ENCODE measurements at regions not wholly inside any gene's neighbourhood (a gene's known extent, or its start where the extent isn't known, plus 50 kb on each side); places are given as distances from the start of the nearest gene placed in this dataset.
"Not testable (repeated sequence)": the region's sequence is repeated elsewhere in the genome, so short reads cannot be mapped to it uniquely, and the experiment has no call there.

DNA sequence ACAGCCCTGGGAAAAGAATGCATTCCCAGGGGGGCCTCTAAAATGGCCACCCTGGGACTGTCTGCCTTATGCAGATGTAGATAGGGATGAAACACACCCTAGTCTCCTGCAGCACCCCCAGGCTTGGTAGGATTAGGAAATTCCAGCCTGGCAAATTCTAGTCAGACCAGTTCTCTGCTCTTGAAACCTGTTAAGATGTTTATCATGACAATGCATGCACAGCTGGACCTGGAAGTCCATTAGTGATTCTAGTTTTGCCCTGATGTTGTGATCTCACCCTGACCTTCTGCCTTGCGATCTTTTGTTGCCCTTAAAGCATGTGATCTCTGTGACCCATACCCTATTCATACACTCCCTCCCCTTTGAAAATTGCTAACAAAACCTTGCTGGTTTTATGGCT, 337.7 kb downstream of the GUCY2F start:
- not testable (repeated sequence) for H3K9ac ChIP-seq (ENCODE audit: low read depth, low read length); H3K27me3 ChIP-seq (ENCODE audit: control insufficient read depth, insufficient read depth, low read length); H3K4me3 ChIP-seq (ENCODE audit: low read depth, low read length); H3K4me1 ChIP-seq (ENCODE audit: control insufficient read depth, insufficient read depth, low read length); H3K36me3 ChIP-seq (ENCODE audit: control insufficient read depth, insufficient read depth, low read length)
- peaks cover 13% of the 10 kb centered on the region for H3K9me3 ChIP-seq (ENCODE audit: control insufficient read depth, insufficient read depth, low read length)

DNA sequence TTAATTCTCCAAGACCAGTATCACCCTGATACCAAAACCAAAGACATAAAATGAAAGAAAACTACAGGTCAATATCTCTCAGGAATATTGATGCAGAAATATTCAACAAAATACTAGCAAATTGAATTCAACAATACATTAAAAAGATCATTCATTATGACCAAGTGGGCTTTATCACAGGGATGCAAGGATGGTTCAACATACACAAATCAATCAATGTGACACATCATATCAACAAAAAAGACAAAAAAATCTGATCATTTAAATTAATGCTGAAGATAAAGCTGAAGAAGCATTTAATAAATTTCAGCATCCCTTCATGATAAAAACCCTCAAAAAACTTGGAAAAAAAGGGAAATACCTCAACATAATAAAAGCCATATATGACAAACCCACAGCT, 341.4 kb downstream of the GUCY2F start:
- Histone ChIP-seq H3K9me3 (ENCODE audit: control insufficient read depth, insufficient read depth, low read length) (peaks cover 13% of the 10 kb centered on the region), H3K4me3 (ENCODE audit: low read depth, low read length) (no peak overlapping the region), H3K27me3 (ENCODE audit: control insufficient read depth, insufficient read depth, low read length) (no peaks in the 10 kb centered on the region), H3K4me1 (ENCODE audit: control insufficient read depth, insufficient read depth, low read length) (no peaks in the 10 kb centered on the region), H3K9ac (ENCODE audit: low read depth, low read length) (no peak overlapping the region), H3K36me3 (ENCODE audit: control insufficient read depth, insufficient read depth, low read length) (no peaks in the 10 kb centered on the region)

DNA sequence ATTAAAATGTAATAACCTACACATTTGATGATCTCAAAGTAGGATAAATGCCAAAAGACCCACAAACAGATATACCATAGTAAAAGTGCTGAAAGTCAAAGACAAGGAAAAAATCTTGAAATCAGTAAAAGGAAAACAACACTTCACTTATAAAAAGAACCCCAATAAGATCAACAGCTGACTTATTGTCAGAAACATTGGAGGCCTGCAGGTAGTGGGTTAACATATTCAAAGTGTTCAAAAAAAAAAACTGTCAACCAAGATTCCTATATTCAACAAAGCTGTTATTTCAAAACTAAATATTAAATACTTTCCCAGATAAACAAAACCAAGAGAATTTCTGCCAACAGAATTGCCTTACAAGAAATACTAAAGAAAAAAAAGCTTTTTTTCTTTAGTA, 347.1 kb downstream of the GUCY2F start:
- no peak overlapping the region for H3K9ac ChIP-seq (ENCODE audit: low read depth, low read length)
- H3K9me3 ChIP-seq (ENCODE audit: control insufficient read depth, insufficient read depth, low read length): no peaks in the 10 kb centered on the region
- H3K4me3 ChIP-seq (ENCODE audit: low read depth, low read length): no peak overlapping the region
- H3K27me3 ChIP-seq (ENCODE audit: control insufficient read depth, insufficient read depth, low read length): no peaks in the 10 kb centered on the region
- H3K36me3 ChIP-seq (ENCODE audit: control insufficient read depth, insufficient read depth, low read length): no peaks in the 10 kb centered on the region
- no peaks in the 10 kb centered on the region for H3K4me1 ChIP-seq (ENCODE audit: control insufficient read depth, insufficient read depth, low read length)

DNA sequence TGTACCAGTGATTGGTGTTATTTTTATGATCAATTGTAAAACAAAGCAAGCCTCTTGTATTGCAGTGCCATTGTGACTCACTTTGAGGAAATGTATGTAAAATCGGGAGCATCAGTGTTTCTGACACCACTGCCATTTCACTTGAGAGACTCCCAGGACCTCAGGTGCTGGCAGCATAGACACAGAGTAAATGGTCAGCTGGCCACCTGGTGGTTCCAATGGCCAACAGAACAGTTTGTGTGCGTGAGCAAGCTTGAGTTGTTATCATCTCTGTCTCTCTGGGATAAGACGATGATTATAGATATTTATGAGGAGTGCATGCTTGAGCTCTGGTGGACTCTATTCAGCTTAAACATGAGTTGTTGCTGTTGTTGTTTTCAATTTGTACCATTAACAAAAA, 356.6 kb downstream of the GUCY2F start:
- Histone ChIP-seq H3K4me3 (ENCODE audit: low read depth, low read length) (no peak overlapping the region), H3K27me3 (ENCODE audit: control insufficient read depth, insufficient read depth, low read length) (no peaks in the 10 kb centered on the region), H3K4me1 (ENCODE audit: control insufficient read depth, insufficient read depth, low read length) (no peaks in the 10 kb centered on the region), H3K9ac (ENCODE audit: low read depth, low read length) (no peak overlapping the region), H3K36me3 (ENCODE audit: control insufficient read depth, insufficient read depth, low read length) (no peaks in the 10 kb centered on the region), H3K9me3 (ENCODE audit: control insufficient read depth, insufficient read depth, low read length) (no peaks in the 10 kb centered on the region)

GRCh38 chrX:109089359-109089758, 353.0 kb upstream of the IRS4 start:
- Histone ChIP-seq H3K4me3 (ENCODE audit: low read depth, low read length) (no peak overlapping the region), H3K4me1 (ENCODE audit: control insufficient read depth, insufficient read depth, low read length) (no peaks in the 10 kb centered on the region), H3K36me3 (ENCODE audit: control insufficient read depth, insufficient read depth, low read length) (no peaks in the 10 kb centered on the region), H3K9me3 (ENCODE audit: control insufficient read depth, insufficient read depth, low read length) (no peaks in the 10 kb centered on the region), H3K9ac (ENCODE audit: low read depth, low read length) (no peak overlapping the region), H3K27me3 (ENCODE audit: control insufficient read depth, insufficient read depth, low read length) (no peaks in the 10 kb centered on the region)

GRCh38 chrX:109077788-109078187, 341.4 kb upstream of the IRS4 start:
- no peak overlapping the region for H3K4me3 ChIP-seq (ENCODE audit: low read depth, low read length)
- no peaks in the 10 kb centered on the region for H3K4me1 ChIP-seq (ENCODE audit: control insufficient read depth, insufficient read depth, low read length)
- no peaks in the 10 kb centered on the region for H3K9me3 ChIP-seq (ENCODE audit: control insufficient read depth, insufficient read depth, low read length)
- H3K27me3 ChIP-seq (ENCODE audit: control insufficient read depth, insufficient read depth, low read length): no peaks in the 10 kb centered on the region
- H3K9ac ChIP-seq (ENCODE audit: low read depth, low read length): no peak overlapping the region
- no peaks in the 10 kb centered on the region for H3K36me3 ChIP-seq (ENCODE audit: control insufficient read depth, insufficient read depth, low read length)

DNA sequence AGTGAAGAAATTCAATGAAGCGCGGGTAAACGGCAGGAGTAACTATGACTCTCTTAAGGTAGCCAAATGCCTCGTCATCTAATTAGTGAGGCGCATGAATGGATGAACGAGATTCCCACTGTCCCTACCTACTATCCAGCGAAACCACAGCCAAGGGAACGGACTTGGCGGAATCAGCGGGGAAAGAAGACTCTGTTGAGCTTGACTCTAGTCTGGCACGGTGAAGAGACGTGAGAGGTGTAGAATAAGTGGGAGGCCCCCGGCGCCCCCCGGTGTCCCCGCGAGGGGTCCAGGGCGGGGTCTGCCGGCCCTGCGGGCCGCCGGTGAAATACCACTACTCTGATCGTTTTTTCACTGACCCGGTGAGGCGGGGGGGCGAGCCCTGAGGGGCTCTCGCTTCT, 317.8 kb upstream of the IRS4 start:
- not testable (repeated sequence) for H3K9ac ChIP-seq (ENCODE audit: low read depth, low read length); H3K27me3 ChIP-seq (ENCODE audit: control insufficient read depth, insufficient read depth, low read length); H3K36me3 ChIP-seq (ENCODE audit: control insufficient read depth, insufficient read depth, low read length); H3K9me3 ChIP-seq (ENCODE audit: control insufficient read depth, insufficient read depth, low read length); H3K4me3 ChIP-seq (ENCODE audit: low read depth, low read length); H3K4me1 ChIP-seq (ENCODE audit: control insufficient read depth, insufficient read depth, low read length)

DNA sequence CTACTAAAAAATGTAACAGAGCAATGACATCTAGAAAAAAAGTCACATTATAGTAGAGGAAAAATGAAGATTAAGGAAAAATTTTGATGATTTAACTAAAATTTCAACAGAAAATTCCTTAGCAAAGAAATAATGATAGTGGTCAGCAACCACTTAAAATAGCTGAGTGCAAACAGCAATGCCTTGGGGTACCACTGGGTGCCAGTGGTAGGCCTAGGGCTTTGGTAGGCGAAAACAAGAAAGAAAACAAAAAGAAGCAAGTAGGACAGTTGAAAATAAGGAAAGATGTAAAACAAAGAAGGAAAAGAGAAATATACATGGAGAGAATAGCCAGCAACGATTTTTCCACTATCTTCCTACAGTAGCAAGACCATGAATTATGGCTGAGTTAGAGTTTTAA, 313.5 kb upstream of the IRS4 start:
- H3K9ac ChIP-seq (ENCODE audit: low read depth, low read length): no peak overlapping the region
- no peaks in the 10 kb centered on the region for H3K27me3 ChIP-seq (ENCODE audit: control insufficient read depth, insufficient read depth, low read length)
- H3K36me3 ChIP-seq (ENCODE audit: control insufficient read depth, insufficient read depth, low read length): no peaks in the 10 kb centered on the region
- H3K4me3 ChIP-seq (ENCODE audit: low read depth, low read length): no peak overlapping the region
- no peaks in the 10 kb centered on the region for H3K4me1 ChIP-seq (ENCODE audit: control insufficient read depth, insufficient read depth, low read length)
- H3K9me3 ChIP-seq (ENCODE audit: control insufficient read depth, insufficient read depth, low read length): no peaks in the 10 kb centered on the region

DNA sequence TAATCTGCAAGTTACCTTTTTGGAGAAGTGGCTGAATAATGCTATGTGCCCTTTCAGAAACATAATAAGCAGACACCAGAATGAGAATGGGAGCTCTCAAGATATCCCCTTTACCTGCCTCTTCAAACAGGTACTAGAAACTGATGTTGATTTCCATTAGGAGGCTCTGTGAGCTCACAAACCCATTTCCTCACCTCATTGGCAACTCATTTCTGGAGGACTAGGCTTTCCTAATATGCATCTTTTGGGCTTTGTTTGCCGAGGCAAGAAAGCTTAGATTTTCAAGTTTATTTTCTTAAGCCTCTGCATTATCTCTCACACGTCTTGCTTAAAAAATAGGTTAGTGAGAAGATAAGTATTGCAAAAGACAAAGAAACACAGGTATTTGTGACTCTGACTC, 313.1 kb upstream of the IRS4 start:
- Histone ChIP-seq H3K9ac (ENCODE audit: low read depth, low read length) (no peak overlapping the region), H3K27me3 (ENCODE audit: control insufficient read depth, insufficient read depth, low read length) (no peaks in the 10 kb centered on the region), H3K36me3 (ENCODE audit: control insufficient read depth, insufficient read depth, low read length) (no peaks in the 10 kb centered on the region), H3K4me3 (ENCODE audit: low read depth, low read length) (no peak overlapping the region), H3K9me3 (ENCODE audit: control insufficient read depth, insufficient read depth, low read length) (no peaks in the 10 kb centered on the region), H3K4me1 (ENCODE audit: control insufficient read depth, insufficient read depth, low read length) (no peaks in the 10 kb centered on the region)

DNA sequence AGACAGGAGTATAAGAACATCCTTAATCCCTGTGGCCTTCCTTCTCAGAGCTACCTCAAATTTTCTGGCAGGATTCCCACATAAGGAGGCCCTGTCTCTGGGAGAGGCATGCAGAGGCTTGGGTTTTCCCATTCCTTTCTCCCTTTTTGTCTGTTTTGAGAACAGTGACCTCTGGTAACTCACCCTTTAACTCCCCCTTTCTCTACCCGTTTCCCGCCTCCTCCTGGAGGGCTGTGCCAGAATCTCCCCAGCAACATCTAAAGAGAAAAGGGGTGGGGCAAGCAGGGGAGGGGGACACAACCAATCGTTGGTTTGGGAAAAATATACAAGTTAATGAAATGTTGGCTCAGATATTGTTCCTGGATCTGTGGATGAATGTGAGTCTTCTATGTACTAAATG, 303.7 kb upstream of the IRS4 start:
- Histone ChIP-seq H3K4me3 (ENCODE audit: low read depth, low read length) (no peak overlapping the region), H3K36me3 (ENCODE audit: control insufficient read depth, insufficient read depth, low read length) (no peaks in the 10 kb centered on the region), H3K27me3 (ENCODE audit: control insufficient read depth, insufficient read depth, low read length) (no peaks in the 10 kb centered on the region), H3K9ac (ENCODE audit: low read depth, low read length) (no peak overlapping the region), H3K4me1 (ENCODE audit: control insufficient read depth, insufficient read depth, low read length) (no peaks in the 10 kb centered on the region), H3K9me3 (ENCODE audit: control insufficient read depth, insufficient read depth, low read length) (no peaks in the 10 kb centered on the region)

DNA sequence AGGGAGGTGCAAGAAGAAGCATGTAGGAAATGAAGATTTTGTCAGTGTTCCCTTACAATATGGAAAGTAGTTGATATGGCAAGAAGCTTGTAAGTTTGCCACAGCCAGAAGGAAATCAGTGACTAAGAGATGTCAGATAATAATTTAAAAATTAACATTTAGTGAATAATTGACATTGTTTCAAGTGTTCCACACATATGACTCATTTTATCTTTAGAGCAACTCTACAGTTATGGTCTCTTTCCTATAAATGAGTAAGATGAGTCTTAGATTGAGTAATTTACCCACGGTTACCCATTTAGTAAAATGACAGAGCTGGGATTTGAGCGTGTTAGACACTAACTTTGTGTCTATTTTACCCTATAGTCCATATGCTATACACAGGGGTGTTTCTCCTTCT, 300.3 kb upstream of the IRS4 start:
- Histone ChIP-seq H3K36me3 (ENCODE audit: control insufficient read depth, insufficient read depth, low read length) (no peaks in the 10 kb centered on the region), H3K27me3 (ENCODE audit: control insufficient read depth, insufficient read depth, low read length) (no peaks in the 10 kb centered on the region), H3K9me3 (ENCODE audit: control insufficient read depth, insufficient read depth, low read length) (no peaks in the 10 kb centered on the region), H3K4me1 (ENCODE audit: control insufficient read depth, insufficient read depth, low read length) (no peaks in the 10 kb centered on the region), H3K9ac (ENCODE audit: low read depth, low read length) (no peak overlapping the region), H3K4me3 (ENCODE audit: low read depth, low read length) (no peak overlapping the region)

DNA sequence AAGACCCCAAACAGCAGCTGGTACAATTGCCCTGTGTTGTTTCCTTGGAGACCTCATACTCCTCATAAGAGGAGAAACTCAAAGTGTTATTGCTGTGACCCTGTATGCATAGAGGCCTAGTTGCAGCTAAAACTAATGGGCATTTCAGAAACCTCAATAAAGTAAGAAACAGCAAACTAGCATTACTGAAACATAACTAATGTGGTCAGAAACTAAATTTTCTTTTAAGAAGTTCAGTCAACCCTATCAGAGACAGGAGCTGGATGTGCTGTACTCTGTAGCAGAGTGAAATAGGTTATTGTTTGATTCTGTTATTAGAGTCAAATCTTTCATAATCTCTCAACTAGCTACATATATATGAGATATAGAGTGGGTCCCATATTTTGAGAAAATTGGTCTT, 257.5 kb upstream of the IRS4 start:
- no peak overlapping the region for H3K9ac ChIP-seq (ENCODE audit: low read depth, low read length)
- no peak overlapping the region for H3K4me3 ChIP-seq (ENCODE audit: low read depth, low read length)
- no peaks in the 10 kb centered on the region for H3K36me3 ChIP-seq (ENCODE audit: control insufficient read depth, insufficient read depth, low read length)
- no peaks in the 10 kb centered on the region for H3K4me1 ChIP-seq (ENCODE audit: control insufficient read depth, insufficient read depth, low read length)
- no peaks in the 10 kb centered on the region for H3K27me3 ChIP-seq (ENCODE audit: control insufficient read depth, insufficient read depth, low read length)
- H3K9me3 ChIP-seq (ENCODE audit: control insufficient read depth, insufficient read depth, low read length): no peaks in the 10 kb centered on the region

DNA sequence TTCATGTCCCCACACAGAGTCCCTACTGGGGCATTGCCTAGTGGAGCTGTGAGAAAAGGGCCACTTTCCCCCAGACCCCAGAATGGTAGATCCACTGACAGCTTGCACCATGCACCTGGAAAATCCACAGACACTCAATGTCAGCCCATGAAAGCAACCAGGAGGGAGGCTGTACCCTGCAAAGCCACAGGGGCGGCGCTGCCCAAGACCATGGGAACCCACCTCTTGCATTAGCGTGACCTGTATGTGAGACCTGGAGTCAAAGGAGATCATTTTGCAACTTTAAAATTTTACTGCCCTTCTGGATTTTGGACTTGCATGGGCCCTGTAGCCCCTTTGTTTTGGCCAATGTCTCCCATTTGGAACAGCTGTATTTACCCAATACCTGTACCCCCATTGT, 236.5 kb upstream of the IRS4 start:
- H3K4me1 ChIP-seq (ENCODE audit: control insufficient read depth, insufficient read depth, low read length); H3K9ac ChIP-seq (ENCODE audit: low read depth, low read length); H3K4me3 ChIP-seq (ENCODE audit: low read depth, low read length); H3K36me3 ChIP-seq (ENCODE audit: control insufficient read depth, insufficient read depth, low read length); H3K9me3 ChIP-seq (ENCODE audit: control insufficient read depth, insufficient read depth, low read length); H3K27me3 ChIP-seq (ENCODE audit: control insufficient read depth, insufficient read depth, low read length): not testable (repeated sequence)

Data from iPS-15b (cell line).